IMR-90 (cell line): ENCODE measurements at regions not wholly inside any gene's neighbourhood (a gene's known extent, or its start where the extent isn't known, plus 50 kb on each side); places are given as distances from the start of the nearest gene placed in this dataset.

ENCODE experiments used
- ATAC-seq: fragments of 200-7000 bp; cut with Tn5 transposase; 2 replicates; pipeline ENCODE4 v1.9.1; 2020; ENCODE audit warnings: low read depth, mild to moderate bottlenecking, moderate library complexity
- BruUV-seq: library from RNA; stranded (reverse); fragments of 400-500 nt; replicated peaks from 2 replicates; lab custom pipeline; 2021; lab: Mats Ljungman, UMichigan
- CTCF ChIA-PET: fragments of 300-600 bp; formaldehyde crosslinking; extraction: SDS; loops from one replicate; lab custom pipeline; 2021; ENCODE audit warnings: antibody characterized with exemption; lab: Yijun Ruan, JAX
- POLR2A ChIA-PET: fragments of 300-600 bp; sonication (Branson Sonifier 250); formaldehyde crosslinking; loops from one replicate; lab custom pipeline; 2022; ENCODE audit warnings: antibody characterized with exemption; ENCODE audit not compliant: unreplicated experiment; lab: Charles Lee
- DNase-seq: peaks from one replicate; pipeline ENCODE4 v3.0.0; 2013
- H2AFZ ChIP-seq: replicated peaks from 2 replicates; pipeline ENCODE3; 2013; ENCODE audit warnings: low read length, mild to moderate bottlenecking; ENCODE audit not compliant: poor library complexity
- H2AK5ac ChIP-seq: 2 replicates; pipeline ENCODE4 v1.6.1; 2013; ENCODE audit warnings: low read depth, low read length, inconsistent platforms
- H2AK9ac ChIP-seq: replicated peaks from 2 replicates; pipeline ENCODE3; 2013; ENCODE audit warnings: mild to moderate bottlenecking, low read depth, low read length, moderate library complexity; ENCODE audit not compliant: poor library complexity
- H2BK120ac ChIP-seq: 2 replicates; pipeline ENCODE4 v1.6.1; 2013; ENCODE audit warnings: low read depth, low read length, inconsistent platforms
- H2BK15ac ChIP-seq: 3 replicates; pipeline ENCODE4 v1.6.1; 2013; ENCODE audit warnings: low read depth, low read length, inconsistent platforms
- H2BK20ac ChIP-seq: 2 replicates; pipeline ENCODE4 v1.6.1; 2013; ENCODE audit warnings: low read depth, mild to moderate bottlenecking, inconsistent platforms, low read length, moderate library complexity
- H2BK5ac ChIP-seq: 2 replicates; pipeline ENCODE4 v1.6.1; 2013; ENCODE audit warnings: mild to moderate bottlenecking, low read depth, low read length, inconsistent platforms; ENCODE audit not compliant: poor library complexity, severe bottlenecking
- H3K14ac ChIP-seq: replicated peaks from 2 replicates; pipeline ENCODE4 v1.6.1; 2013; ENCODE audit warnings: low read depth, low read length, inconsistent platforms
- H3K18ac ChIP-seq: 2 replicates; pipeline ENCODE4 v1.6.1; 2013; ENCODE audit warnings: low read depth, low read length, control low read depth
- H3K23ac ChIP-seq: 2 replicates; pipeline ENCODE4 v1.6.1; 2013; ENCODE audit warnings: low read depth, low read length, inconsistent platforms
- H3K27ac ChIP-seq: 2 replicates; pipeline ENCODE4 v1.5.1; 2013; ENCODE audit warnings: mild to moderate bottlenecking, control low read depth, low read length; ENCODE audit not compliant: insufficient read depth
- H3K27me3 ChIP-seq: 2 replicates; pipeline ENCODE4 v1.6.1; 2013; ENCODE audit warnings: low read length; ENCODE audit not compliant: control insufficient read depth, insufficient read depth
- H3K36me3 ChIP-seq: 2 replicates; pipeline ENCODE4 v1.6.1; 2013; ENCODE audit warnings: low read length, mixed read lengths; ENCODE audit not compliant: control insufficient read depth, insufficient read depth
- H3K4ac ChIP-seq: 2 replicates; pipeline ENCODE4 v1.6.1; 2013; ENCODE audit warnings: low read depth, low read length, inconsistent platforms
- H3K4me1 ChIP-seq: 2 replicates; pipeline ENCODE4 v1.6.1; 2013; ENCODE audit warnings: low read length, mixed read lengths; ENCODE audit not compliant: control insufficient read depth, insufficient read depth
- H3K4me2 ChIP-seq: 2 replicates; pipeline ENCODE4 v1.6.1; 2013; ENCODE audit warnings: low read depth, mild to moderate bottlenecking, control low read depth, low read length, moderate library complexity
- H3K4me3 ChIP-seq: 2 replicates; pipeline ENCODE4 v1.5.1; 2013; ENCODE audit warnings: low read depth, mild to moderate bottlenecking, control low read depth, low read length, moderate library complexity; ENCODE audit not compliant: insufficient read depth
- H3K56ac ChIP-seq: 2 replicates; pipeline ENCODE4 v1.6.1; 2013; ENCODE audit warnings: low read length, inconsistent platforms; ENCODE audit not compliant: insufficient read depth; ENCODE audit errors: extremely low read depth
- H3K79me1 ChIP-seq, 2 experiments: 2 replicates each; pipeline ENCODE4 v1.6.1; 2013; ENCODE audit warnings: low read length in 2 of 2, inconsistent platforms in 1 of 2, low read depth in 1 of 2
- H3K9ac ChIP-seq: 2 replicates; pipeline ENCODE4 v1.6.1; 2013; ENCODE audit warnings: low read depth, low read length, control low read depth
- H3K9me1 ChIP-seq: 2 replicates; pipeline ENCODE4 v1.6.1; 2013; ENCODE audit warnings: low read length, inconsistent platforms; ENCODE audit not compliant: insufficient read depth
- H3K9me3 ChIP-seq: 2 replicates; pipeline ENCODE4 v1.6.1; 2013; ENCODE audit warnings: low read length; ENCODE audit not compliant: control insufficient read depth, insufficient read depth
- H4K20me1 ChIP-seq: 2 replicates; pipeline ENCODE4 v1.6.1; 2013; ENCODE audit warnings: low read length, inconsistent platforms; ENCODE audit not compliant: insufficient read depth
- H4K5ac ChIP-seq: 2 replicates; pipeline ENCODE4 v1.6.1; 2013; ENCODE audit warnings: mild to moderate bottlenecking, low read depth, low read length, control low read depth
- H4K8ac ChIP-seq, 2 experiments: 2 replicates each; pipeline ENCODE4 v1.6.1; 2013; ENCODE audit warnings: low read depth in 2 of 2, low read length in 2 of 2, control low read depth in 1 of 2, inconsistent platforms in 1 of 2
- H4K91ac ChIP-seq: 2 replicates; pipeline ENCODE4 v1.6.1; 2013; ENCODE audit warnings: low read depth, low read length, inconsistent platforms; ENCODE audit not compliant: insufficient read depth
- BHLHE40 ChIP-seq: fragments of 150-350 bp; IDR thresholded peaks from 2 replicates; pipeline ENCODE4 v1.6.1; 2016; ENCODE audit warnings: mild to moderate bottlenecking, low read depth, low read length
- CEBPB ChIP-seq: IDR thresholded peaks from 2 replicates; pipeline ENCODE4 v1.6.1; 2012; ENCODE audit warnings: low read depth, low read length, improper control_type of control experiment
- CHD1 ChIP-seq: IDR thresholded peaks from 2 replicates; pipeline ENCODE4 v1.6.1; 2012; ENCODE audit warnings: low read depth, low read length, improper control_type of control experiment
- CTCF ChIP-seq: conservative IDR thresholded peaks from 2 replicates; pipeline ENCODE4 v1.5.1; 2012; ENCODE audit warnings: mild to moderate bottlenecking, low read depth, low read length, improper control_type of control experiment
- FOS ChIP-seq: fragments of 150-350 bp; IDR thresholded peaks from 2 replicates; pipeline ENCODE4 v1.6.1; 2016; ENCODE audit warnings: low read depth, low read length
- MAFK ChIP-seq: IDR thresholded peaks from 2 replicates; pipeline ENCODE4 v1.6.1; 2012; ENCODE audit warnings: low read depth, low read length, improper control_type of control experiment
- MAZ ChIP-seq: IDR thresholded peaks from 2 replicates; pipeline ENCODE4 v1.6.1; 2012; ENCODE audit warnings: low read depth, mild to moderate bottlenecking, low read length, improper control_type of control experiment, moderate library complexity, borderline replicate concordance
- MXI1 ChIP-seq: IDR thresholded peaks from 2 replicates; pipeline ENCODE4 v1.6.1; 2012; ENCODE audit warnings: low read depth, mild to moderate bottlenecking, low read length, moderate library complexity, borderline replicate concordance
- NFE2L2 ChIP-seq: fragments of 150-350 bp; IDR thresholded peaks from 2 replicates; pipeline ENCODE4 v1.6.1; 2016; ENCODE audit warnings: low read depth, mild to moderate bottlenecking, low read length
- POLR2A ChIP-seq: IDR thresholded peaks from 2 replicates; pipeline ENCODE4 v1.6.1; 2012; ENCODE audit warnings: mild to moderate bottlenecking, low read depth, low read length
- RAD21 ChIP-seq: IDR thresholded peaks from 2 replicates; pipeline ENCODE4 v1.6.1; 2012; ENCODE audit warnings: low read length, improper control_type of control experiment
- RCOR1 ChIP-seq: IDR thresholded peaks from 2 replicates; pipeline ENCODE4 v1.6.1; 2012; ENCODE audit warnings: mild to moderate bottlenecking, low read length, improper control_type of control experiment; ENCODE audit not compliant: insufficient replicate concordance
- RFX5 ChIP-seq: IDR thresholded peaks from 2 replicates; pipeline ENCODE4 v1.8.0; 2012; ENCODE audit warnings: low read depth, mild to moderate bottlenecking, low read length, moderate library complexity
- SMC3 ChIP-seq: fragments of 150-350 bp; IDR thresholded peaks from 2 replicates; pipeline ENCODE4 v1.6.1; 2016; ENCODE audit warnings: low read depth, mild to moderate bottlenecking, antibody characterized with exemption, low read length, moderate library complexity
- WGBS, 2 experiments: methylation state at CpG; one replicate each; pipeline versions ENCODE4 v1.1.5 to v1.1.7; 2013; ENCODE audit warnings: missing lambda C conversion rate in 2 of 2; ENCODE audit not compliant: insufficient read length in 1 of 2; ENCODE audit errors: extremely low coverage in 2 of 2; 5-methylcytosine and 5-hydroxymethylcytosine counted together
- dilution Hi-C: fragments of 300-500 bp; cut with HindIII; formaldehyde crosslinking; loops from one replicate; pipeline ENCODE4 v1.14.3; 2018; ENCODE audit warnings: low sequenced_read_pairs; ENCODE audit not compliant: unreplicated experiment
- in situ Hi-C: fragments of 300-500 bp; cut with MboI; formaldehyde crosslinking; loops from 3 replicates; pipeline ENCODE4 v1.14.3; 2019; ENCODE audit warnings: low sequenced_read_pairs, inconsistent platforms, mixed read lengths
- intact Hi-C: fragments of 100-400 bp; cut with micrococcal nuclease; formaldehyde crosslinking; loops from 2 replicates; pipeline ENCODE4 v1.10.0; 2022
- TF ChIP-seq, protein P1 (sequence below): fragments of 150-350 bp; IDR thresholded peaks from 2 replicates; pipeline ENCODE4 v1.6.1; 2016; ENCODE audit warnings: low read depth, mild to moderate bottlenecking, low read length, moderate library complexity, borderline replicate concordance
- TF ChIP-seq, protein P2 (sequence below): fragments of 150-350 bp; IDR thresholded peaks from 2 replicates; pipeline ENCODE4 v1.6.1; 2017; ENCODE audit warnings: mild to moderate bottlenecking, antibody characterized with exemption, low read length, low read depth

DNA sequence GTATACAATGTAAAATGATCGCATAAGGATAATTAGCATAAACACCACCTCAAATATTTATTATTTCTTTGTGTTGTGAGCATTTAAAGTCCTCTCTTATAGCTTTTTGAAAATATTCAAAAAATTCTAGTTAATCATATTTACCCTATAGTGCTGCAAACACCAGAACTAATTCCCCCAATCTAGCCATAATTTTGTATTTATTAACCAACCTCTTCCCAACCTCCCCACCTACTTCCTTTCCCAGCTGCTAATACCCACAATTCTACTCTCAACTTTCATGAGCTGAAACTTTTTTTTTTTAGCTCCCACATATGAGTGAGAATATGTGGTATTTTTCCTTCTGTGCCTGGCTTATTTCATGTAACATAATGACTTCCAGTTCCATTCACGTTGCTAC is 317.8 kb upstream of the ATP10B start:
- no peak for ATAC-seq
- Histone ChIP-seq H3K9me1 (no peaks in the 10 kb centered on the region), H3K18ac (no peak overlapping the region), H3K9me3 (peaks cover 15% of the 10 kb centered on the region), H3K56ac (no peak overlapping the region), H3K4ac (no peak overlapping the region), H3K4me3 (no peak overlapping the region), H2AK5ac (no peak overlapping the region), H2BK120ac (no peak overlapping the region), H2BK20ac (no peak overlapping the region), H3K23ac (no peak overlapping the region), H4K8ac (no peak overlapping the region), H2BK5ac (no peak overlapping the region), H4K5ac (no peak overlapping the region), H3K9ac (no peak overlapping the region), H4K91ac (no peak overlapping the region), H3K36me3 (no peaks in the 10 kb centered on the region), H3K27ac (no peak overlapping the region), H3K79me1 (no peaks in the 10 kb centered on the region), H3K27me3 (no peaks in the 10 kb centered on the region), H2AFZ (no peak overlapping the region), H3K4me1 (no peaks in the 10 kb centered on the region), H2AK9ac (no peak overlapping the region), H2BK15ac (no peak overlapping the region), H3K14ac (no peak overlapping the region), H3K4me2 (no peak overlapping the region), H4K20me1 (no peaks in the 10 kb centered on the region)
- TF ChIP-seq CHD1 (no peak), MAFK (no peak), RCOR1 (no peak), MXI1 (no peak), SMC3 (no peak), CTCF (no peak), RAD21 (no peak), RFX5 (no peak), CEBPB (no peak), NFE2L2 (no peak), FOS (no peak), POLR2A (no peak), BHLHE40 (no peak), MAZ (no peak)
- TF ChIP-seq, protein P1, sequence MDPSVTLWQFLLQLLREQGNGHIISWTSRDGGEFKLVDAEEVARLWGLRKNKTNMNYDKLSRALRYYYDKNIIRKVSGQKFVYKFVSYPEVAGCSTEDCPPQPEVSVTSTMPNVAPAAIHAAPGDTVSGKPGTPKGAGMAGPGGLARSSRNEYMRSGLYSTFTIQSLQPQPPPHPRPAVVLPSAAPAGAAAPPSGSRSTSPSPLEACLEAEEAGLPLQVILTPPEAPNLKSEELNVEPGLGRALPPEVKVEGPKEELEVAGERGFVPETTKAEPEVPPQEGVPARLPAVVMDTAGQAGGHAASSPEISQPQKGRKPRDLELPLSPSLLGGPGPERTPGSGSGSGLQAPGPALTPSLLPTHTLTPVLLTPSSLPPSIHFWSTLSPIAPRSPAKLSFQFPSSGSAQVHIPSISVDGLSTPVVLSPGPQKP, result no peak
- TF ChIP-seq, protein P2, sequence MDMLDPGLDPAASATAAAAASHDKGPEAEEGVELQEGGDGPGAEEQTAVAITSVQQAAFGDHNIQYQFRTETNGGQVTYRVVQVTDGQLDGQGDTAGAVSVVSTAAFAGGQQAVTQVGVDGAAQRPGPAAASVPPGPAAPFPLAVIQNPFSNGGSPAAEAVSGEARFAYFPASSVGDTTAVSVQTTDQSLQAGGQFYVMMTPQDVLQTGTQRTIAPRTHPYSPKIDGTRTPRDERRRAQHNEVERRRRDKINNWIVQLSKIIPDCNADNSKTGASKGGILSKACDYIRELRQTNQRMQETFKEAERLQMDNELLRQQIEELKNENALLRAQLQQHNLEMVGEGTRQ, result no peak
- no CpG with 5 or more reads among the region's 2 CpGs for WGBS, 2 experiments
- dilution Hi-C loops, result no loop called here
- POLR2A ChIA-PET, result no interaction called here
- CTCF ChIA-PET, result no interaction called here
- intact Hi-C loops, result no loop called here
- in situ Hi-C loops, result no loop called here
- no TSS peak for BruUV-seq
- no peak for DNase-seq
